ENCODE measurements at regions not wholly inside any gene's neighbourhood (a gene's known extent, or its start where the extent isn't known, plus 50 kb on each side); places are given as distances from the start of the nearest gene placed in this dataset.

- H3K27me3 ChIP-seq, result no peaks in the 10 kb centered on the region
- H3K9me3 ChIP-seq, result no peaks in the 10 kb centered on the region
- TF ChIP-seq CTCF (IDR thresholded peaks at IDR 0.05), result no peak
- no peaks in the 10 kb centered on the region for H3K4me1 ChIP-seq
- DNase-seq (ENCODE audit: low spot score), result no peak
- no peak overlapping the region for H3K27ac ChIP-seq
- H3K36me3 ChIP-seq, result no peaks in the 10 kb centered on the region
- no peak overlapping the region for H3K4me3 ChIP-seq
Observed at GRCh38 chr13:81726037-81726726, 1385.3 kb upstream of the SPRY2 start.

GRCh38 chr13:81722456-81722855, 1381.5 kb upstream of the SPRY2 start:
- DNase-seq (ENCODE audit: low spot score), result no peak
- Histone ChIP-seq H3K27me3 (no peaks in the 10 kb centered on the region), H3K4me3 (no peak overlapping the region), H3K36me3 (no peaks in the 10 kb centered on the region), H3K4me1 (no peaks in the 10 kb centered on the region), H3K9me3 (no peaks in the 10 kb centered on the region), H3K27ac (no peak overlapping the region)
- no peak for TF ChIP-seq CTCF (IDR thresholded peaks at IDR 0.05)

GRCh38 chr13:81721400-81721799, 1380.5 kb upstream of the SPRY2 start:
- DNase-seq (ENCODE audit: low spot score), result no peak
- H3K36me3 ChIP-seq, result no peaks in the 10 kb centered on the region
- H3K4me1 ChIP-seq, result no peaks in the 10 kb centered on the region
- no peak for TF ChIP-seq CTCF (IDR thresholded peaks at IDR 0.05)
- no peak overlapping the region for H3K4me3 ChIP-seq
- no peaks in the 10 kb centered on the region for H3K9me3 ChIP-seq
- no peak overlapping the region for H3K27ac ChIP-seq
- H3K27me3 ChIP-seq, result no peaks in the 10 kb centered on the region

- Histone ChIP-seq H3K27ac (no peak overlapping the region), H3K27me3 (no peaks in the 10 kb centered on the region), H3K4me1 (no peaks in the 10 kb centered on the region), H3K4me3 (no peak overlapping the region), H3K9me3 (no peaks in the 10 kb centered on the region), H3K36me3 (no peaks in the 10 kb centered on the region)
- DNase-seq (ENCODE audit: low spot score), result no peak
- no peak for TF ChIP-seq CTCF (IDR thresholded peaks at IDR 0.05)
Observed at GRCh38 chr13:81714513-81714912, 1373.6 kb upstream of the SPRY2 start.

GRCh38 chr13:81713201-81713600, 1372.3 kb upstream of the SPRY2 start:
- Histone ChIP-seq H3K36me3 (no peaks in the 10 kb centered on the region), H3K27me3 (no peaks in the 10 kb centered on the region), H3K4me3 (no peak overlapping the region), H3K27ac (no peak overlapping the region), H3K4me1 (no peaks in the 10 kb centered on the region), H3K9me3 (no peaks in the 10 kb centered on the region)
- no peak for TF ChIP-seq CTCF (IDR thresholded peaks at IDR 0.05)
- DNase-seq (ENCODE audit: low spot score), result no peak

GRCh38 chr13:81697826-81698225, 1356.9 kb upstream of the SPRY2 start:
- Histone ChIP-seq H3K27me3 (no peaks in the 10 kb centered on the region), H3K27ac (no peak overlapping the region), H3K9me3 (no peaks in the 10 kb centered on the region), H3K4me3 (no peak overlapping the region), H3K36me3 (no peaks in the 10 kb centered on the region), H3K4me1 (no peaks in the 10 kb centered on the region)
- no peak for DNase-seq (ENCODE audit: low spot score)
- no peak for TF ChIP-seq CTCF (IDR thresholded peaks at IDR 0.05)
